HG03520 (cell line): ENCODE measurements at regions not wholly inside any gene's neighbourhood (a gene's known extent, or its start where the extent isn't known, plus 50 kb on each side); places are given as distances from the start of the nearest gene placed in this dataset.
"Not testable (repeated sequence)": the region's sequence is repeated elsewhere in the genome, so short reads cannot be mapped to it uniquely, and the experiment has no call there.

Experiments
- ATAC-seq: cut with Tn5 transposase; IDR thresholded peaks from one replicate; pipeline ENCODE4 v1.9.1; 2021; ENCODE audit warnings: mild to moderate bottlenecking, moderate library complexity; ENCODE audit not compliant: unreplicated experiment

GRCh38 chr15:26280281-26280680 is 417.2 kb upstream of the ATP10A start:
- ATAC-seq = no peak

- ATAC-seq = no peak
Measured at GRCh38 chr15:26261966-26262365, 398.8 kb upstream of the ATP10A start.

DNA sequence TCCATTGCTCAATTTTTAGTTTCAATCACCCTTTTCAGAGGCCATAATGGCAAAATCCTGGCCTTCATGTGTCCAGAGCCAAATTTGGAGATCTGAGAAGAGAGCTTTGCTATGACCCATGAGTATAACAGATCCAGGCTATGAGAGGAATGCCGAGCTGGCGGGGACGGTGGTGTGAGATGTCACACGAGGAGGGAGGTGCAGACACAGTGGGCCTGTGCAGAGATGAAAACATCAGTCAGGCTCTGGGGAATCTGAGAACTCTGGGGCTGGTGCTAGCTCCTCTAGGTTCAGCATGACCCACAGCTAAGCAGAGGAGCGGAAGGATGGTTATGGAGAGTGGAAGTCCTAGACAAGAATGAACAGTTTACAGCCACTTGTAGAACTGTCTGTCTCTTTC is 398.3 kb upstream of the ATP10A start:
- no peak for ATAC-seq

DNA sequence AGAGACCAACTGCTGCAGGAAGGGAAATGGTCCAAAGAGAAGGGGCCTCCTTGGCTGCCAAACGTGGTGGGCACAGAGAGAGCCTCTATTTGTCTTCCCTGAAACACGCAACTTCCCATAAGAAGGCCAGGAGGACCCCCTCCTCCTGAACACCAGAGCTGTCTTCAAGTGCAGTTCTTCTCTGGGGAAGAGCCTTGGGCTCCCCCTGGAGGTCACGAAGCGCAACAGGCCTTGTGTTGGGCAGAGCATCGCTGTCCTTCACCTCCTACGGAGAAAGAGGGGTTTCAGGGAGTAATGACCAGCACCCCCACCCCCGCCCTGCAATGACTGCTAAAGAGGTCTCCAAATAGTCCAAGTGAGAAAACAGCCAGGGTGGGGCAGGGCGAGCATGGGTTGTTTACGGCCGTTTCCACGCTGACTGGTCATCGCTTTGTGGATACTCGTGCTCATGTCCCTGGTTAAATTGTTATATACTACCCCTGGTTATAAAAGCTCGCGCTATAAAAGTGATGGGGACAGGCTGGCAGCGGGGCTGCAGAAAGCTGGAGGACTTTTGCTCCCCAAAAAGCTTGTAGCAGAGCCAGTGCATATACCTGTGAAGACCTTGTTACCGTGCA is 397.5 kb upstream of the ATP10A start:
- no peak for ATAC-seq

- no peak for ATAC-seq
Measured at GRCh38 chr15:26259581-26259980, 396.5 kb upstream of the ATP10A start.

GRCh38 chr15:26244782-26245181 is 381.7 kb upstream of the ATP10A start:
- not testable (repeated sequence) for ATAC-seq

DNA sequence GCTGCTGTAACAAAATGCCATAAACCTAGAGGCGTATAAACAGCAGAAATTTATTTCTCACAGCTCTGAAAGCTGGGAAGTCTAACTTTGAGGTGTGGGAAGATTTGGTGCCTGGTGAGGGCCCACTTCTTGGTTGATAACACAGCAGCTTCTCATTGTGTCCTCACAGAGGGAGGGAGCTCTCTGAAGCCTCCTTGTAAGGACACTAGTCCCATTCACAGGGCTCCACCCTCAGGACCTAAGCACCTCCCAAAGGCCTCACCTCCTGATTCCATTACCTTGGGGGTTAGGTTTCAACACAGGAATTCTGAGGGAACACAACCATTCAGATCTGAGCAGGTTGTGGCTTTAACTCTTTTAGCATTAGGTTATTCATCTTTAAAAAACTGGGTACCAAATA is 380.3 kb upstream of the ATP10A start:
- ATAC-seq = no peak

- ATAC-seq = no peak
Measured at GRCh38 chr15:26242565-26243071, 379.5 kb upstream of the ATP10A start.

- ATAC-seq = no peak
Measured at GRCh38 chr15:26235864-26236263, 372.7 kb upstream of the ATP10A start.

GRCh38 chr15:26234976-26235767 is 372.0 kb upstream of the ATP10A start:
- ATAC-seq = no peak

GRCh38 chr15:26232691-26233090 is 369.6 kb upstream of the ATP10A start:
- ATAC-seq = no peak

GRCh38 chr15:26231096-26231495 is 368.0 kb upstream of the ATP10A start:
- no peak for ATAC-seq

DNA sequence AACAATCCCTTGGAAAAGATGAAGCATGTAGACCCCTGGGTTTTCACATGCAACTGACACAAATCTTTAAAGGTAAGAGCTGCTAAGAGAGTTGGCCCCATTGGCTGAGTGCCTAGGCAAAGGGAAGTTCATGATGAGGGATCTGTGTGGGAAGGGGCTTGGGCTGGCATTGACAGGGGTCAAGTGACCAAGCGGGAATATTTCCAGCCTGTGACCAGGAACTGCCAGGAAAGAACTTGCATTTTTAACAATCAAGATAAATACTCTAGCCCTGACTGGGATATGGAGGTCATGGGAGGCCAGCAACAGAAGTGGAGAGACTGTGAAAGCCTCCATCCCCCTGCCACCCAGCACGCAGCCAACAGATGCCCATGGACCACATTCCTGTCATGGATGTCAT is 361.1 kb upstream of the ATP10A start:
- no peak for ATAC-seq

GRCh38 chr15:26223720-26224119 is 360.6 kb upstream of the ATP10A start:
- no peak for ATAC-seq

DNA sequence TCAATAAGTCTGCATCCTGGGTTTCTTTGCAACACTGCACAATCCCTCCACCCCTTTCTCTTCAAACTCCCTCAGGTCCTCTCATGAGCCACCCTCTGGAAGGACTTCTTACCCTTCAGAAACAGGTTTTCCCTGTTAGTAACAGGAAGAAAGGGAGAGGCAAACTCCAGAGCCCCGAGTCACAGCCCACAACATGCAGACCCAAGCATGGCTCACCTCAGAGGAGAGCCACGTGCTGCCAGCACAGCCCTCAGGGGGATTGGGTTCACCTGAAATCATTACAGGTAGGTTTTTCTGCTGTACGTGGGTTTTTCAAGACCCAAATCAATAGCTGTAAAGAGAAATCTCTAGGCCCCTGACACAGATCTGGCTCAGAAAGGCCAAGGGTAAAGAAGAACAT is 359.7 kb upstream of the ATP10A start:
- ATAC-seq = no peak

- ATAC-seq = not testable (repeated sequence)
Measured at GRCh38 chr15:26217043-26217442, 353.9 kb upstream of the ATP10A start.

- ATAC-seq = no peak
Measured at GRCh38 chr15:26214290-26214689, 351.2 kb upstream of the ATP10A start.

DNA sequence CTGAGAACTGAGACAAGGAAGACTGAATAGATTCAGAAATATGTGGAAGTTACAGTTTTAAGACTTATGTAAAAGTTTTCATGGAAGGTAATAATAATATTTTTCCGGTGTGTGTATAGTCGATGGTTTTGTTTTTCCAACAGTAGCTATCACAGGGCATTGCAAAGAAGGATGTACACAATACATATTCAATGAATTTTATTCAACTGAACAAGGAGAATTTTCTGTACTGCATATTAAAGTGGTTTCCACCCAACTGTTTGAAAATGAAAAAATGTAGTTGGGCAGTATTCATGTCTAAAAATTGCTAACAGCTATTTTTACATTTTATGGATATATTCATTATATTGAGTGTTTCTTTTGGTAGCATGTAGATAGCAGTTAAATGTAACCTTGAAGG is 350.3 kb upstream of the ATP10A start:
- no peak for ATAC-seq

DNA sequence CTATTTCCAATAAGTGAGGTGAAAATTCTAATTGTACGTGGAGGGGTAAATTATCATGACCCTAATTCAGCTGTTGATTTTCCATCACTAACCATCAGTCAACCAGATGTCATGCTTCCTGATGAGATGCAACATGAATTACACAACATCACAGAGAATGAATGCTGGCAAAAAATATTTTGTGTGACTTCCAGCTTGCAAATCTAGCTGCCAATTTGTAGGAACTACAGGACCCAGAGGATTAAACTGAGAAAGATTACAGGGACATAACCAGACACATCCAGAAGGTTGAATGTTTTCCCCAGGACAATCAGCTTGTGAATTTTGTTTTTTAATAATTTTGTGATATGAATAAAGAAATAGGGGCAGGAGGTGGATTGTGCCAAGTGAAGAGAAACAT is 349.0 kb upstream of the ATP10A start:
- no peak for ATAC-seq

- no peak for ATAC-seq
Measured at GRCh38 chr15:26210980-26211379, 347.9 kb upstream of the ATP10A start.

DNA sequence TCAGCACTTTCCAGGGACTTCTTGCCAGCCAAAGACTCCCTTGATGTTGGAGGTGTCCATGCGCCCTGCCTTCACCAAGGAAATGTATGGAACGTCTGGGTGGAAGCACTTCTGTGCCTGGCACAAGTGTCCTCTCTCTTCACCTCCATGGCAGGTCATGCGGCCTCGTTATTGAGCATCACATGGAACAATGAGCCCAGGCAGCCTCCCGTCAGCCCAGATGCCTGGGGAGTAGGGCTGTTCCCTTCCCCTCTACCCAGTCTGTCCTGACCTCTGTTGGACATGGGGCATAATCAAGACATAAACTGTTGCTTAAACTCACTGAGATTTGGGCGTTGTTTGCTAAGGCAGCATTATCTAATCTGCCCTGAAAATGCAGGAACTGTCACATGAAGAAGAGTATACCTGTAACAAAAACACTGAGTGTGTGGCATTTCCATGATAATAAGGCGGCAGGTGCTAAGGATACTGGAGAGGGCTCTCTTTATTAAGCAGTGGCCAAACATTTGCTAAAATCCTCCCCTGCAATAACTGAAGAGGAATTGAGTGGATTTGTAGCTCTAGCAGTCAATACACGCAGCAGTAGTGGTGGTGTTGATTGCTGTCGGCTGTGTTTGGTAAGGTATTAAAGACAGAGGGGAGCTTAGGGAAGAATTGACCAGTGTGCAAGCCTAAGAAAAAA is 338.2 kb upstream of the ATP10A start:
- no peak for ATAC-seq

DNA sequence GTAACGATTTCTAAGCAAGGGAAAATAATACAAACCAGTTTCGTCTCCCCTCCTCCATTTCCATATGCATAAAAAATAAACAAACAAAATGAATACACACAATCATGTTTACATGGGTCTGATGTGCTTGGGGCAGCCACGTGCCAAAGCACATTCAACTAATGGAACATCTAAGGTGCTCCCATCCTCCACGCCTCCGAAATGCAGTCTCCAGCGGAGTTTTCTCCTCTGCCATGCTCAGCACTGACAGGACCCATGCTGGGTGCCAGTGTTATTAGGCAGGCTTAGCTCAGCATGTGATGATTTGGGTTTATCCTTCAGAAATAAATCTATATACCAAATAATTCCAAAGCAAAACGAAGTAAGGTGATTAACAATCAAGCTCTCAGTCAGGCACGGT is 337.3 kb upstream of the ATP10A start:
- no peak for ATAC-seq
